HEK293 (cell line): ENCODE measurements at regions not wholly inside any gene's neighbourhood (a gene's known extent, or its start where the extent isn't known, plus 50 kb on each side); places are given as distances from the start of the nearest gene placed in this dataset.

Experiments
- GLI2 ChIP-seq: fragments of 450-650 bp; formaldehyde crosslinking; IDR thresholded peaks from 2 replicates; pipeline ENCODE4; 2017; ENCODE audit warnings: missing biosample characterization, missing genetic modification characterization, low read depth, borderline replicate concordance
- REPIN1 ChIP-seq: fragments of 450-650 bp; formaldehyde crosslinking; IDR thresholded peaks from 2 replicates; pipeline ENCODE4 v1.5.1; 2017; ENCODE audit warnings: missing biosample characterization, missing genetic modification characterization, low read depth
- WT1 ChIP-seq: fragments of 450-650 bp; formaldehyde crosslinking; IDR thresholded peaks from 2 replicates; pipeline ENCODE4 v1.5.1; 2016; ENCODE audit warnings: missing biosample characterization, missing genetic modification characterization
- ZNF266 ChIP-seq: fragments of 450-650 bp; formaldehyde crosslinking; IDR thresholded peaks from 2 replicates; pipeline ENCODE4 v1.5.1; 2016; ENCODE audit warnings: missing biosample characterization, missing genetic modification characterization, low read depth
- ZNF311 ChIP-seq: fragments of 450-650 bp; formaldehyde crosslinking; IDR thresholded peaks from 2 replicates; pipeline ENCODE4 v1.5.1; 2017; ENCODE audit warnings: missing biosample characterization, missing genetic modification characterization, borderline replicate concordance
- ZNF335 ChIP-seq: fragments of 450-650 bp; formaldehyde crosslinking; conservative IDR thresholded peaks from 2 replicates; pipeline ENCODE4 v1.5.1; 2016; ENCODE audit warnings: missing biosample characterization, missing genetic modification characterization
- TF ChIP-seq, protein P1 (sequence below): fragments of 450-650 bp; formaldehyde crosslinking; IDR thresholded peaks from 2 replicates; pipeline ENCODE4 v1.5.1; 2016; ENCODE audit warnings: missing biosample characterization, missing genetic modification characterization
- TF ChIP-seq, protein P2 (sequence below): fragments of 450-650 bp; formaldehyde crosslinking; conservative IDR thresholded peaks from 2 replicates; pipeline ENCODE4 v1.5.1; 2016; ENCODE audit warnings: low read depth, missing biosample characterization, missing genetic modification characterization
- TF ChIP-seq, protein P3 (sequence below): fragments of 450-650 bp; formaldehyde crosslinking; IDR thresholded peaks from 2 replicates; pipeline ENCODE4 v1.5.1; 2017; ENCODE audit warnings: missing biosample characterization, missing genetic modification characterization

DNA sequence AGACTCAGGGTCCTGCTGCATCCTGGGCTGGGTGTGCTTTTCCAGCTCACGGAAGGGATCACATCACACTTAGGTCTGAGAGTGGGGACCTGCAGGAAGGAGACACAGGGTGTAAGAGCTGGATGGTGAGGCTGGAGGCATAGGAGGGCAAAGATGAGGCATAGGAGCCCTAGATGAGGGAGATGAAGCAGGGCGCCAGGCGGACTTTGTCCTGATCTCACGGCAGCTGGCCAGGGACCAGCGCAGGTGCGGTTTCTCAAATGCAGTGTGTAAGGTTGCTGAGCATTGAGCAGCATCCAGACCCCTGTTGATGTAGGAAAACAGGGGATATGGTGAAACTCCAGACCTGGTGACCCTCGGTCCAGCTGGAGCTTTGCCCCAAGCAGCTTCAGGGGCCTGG lies 156.5 kb downstream of the PSAT1 start:
- TF ChIP-seq, protein P1, sequence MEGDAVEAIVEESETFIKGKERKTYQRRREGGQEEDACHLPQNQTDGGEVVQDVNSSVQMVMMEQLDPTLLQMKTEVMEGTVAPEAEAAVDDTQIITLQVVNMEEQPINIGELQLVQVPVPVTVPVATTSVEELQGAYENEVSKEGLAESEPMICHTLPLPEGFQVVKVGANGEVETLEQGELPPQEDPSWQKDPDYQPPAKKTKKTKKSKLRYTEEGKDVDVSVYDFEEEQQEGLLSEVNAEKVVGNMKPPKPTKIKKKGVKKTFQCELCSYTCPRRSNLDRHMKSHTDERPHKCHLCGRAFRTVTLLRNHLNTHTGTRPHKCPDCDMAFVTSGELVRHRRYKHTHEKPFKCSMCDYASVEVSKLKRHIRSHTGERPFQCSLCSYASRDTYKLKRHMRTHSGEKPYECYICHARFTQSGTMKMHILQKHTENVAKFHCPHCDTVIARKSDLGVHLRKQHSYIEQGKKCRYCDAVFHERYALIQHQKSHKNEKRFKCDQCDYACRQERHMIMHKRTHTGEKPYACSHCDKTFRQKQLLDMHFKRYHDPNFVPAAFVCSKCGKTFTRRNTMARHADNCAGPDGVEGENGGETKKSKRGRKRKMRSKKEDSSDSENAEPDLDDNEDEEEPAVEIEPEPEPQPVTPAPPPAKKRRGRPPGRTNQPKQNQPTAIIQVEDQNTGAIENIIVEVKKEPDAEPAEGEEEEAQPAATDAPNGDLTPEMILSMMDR (tag by site-specific recombination) = no peak
- TF ChIP-seq ZNF335 (tag by site-specific recombination) (no peak), ZNF266 (tag by site-specific recombination) (no peak), REPIN1 (tag by site-specific recombination) (no peak), WT1 (tag by site-specific recombination) (no peak), GLI2 (tag by site-specific recombination) (no peak), ZNF311 (tag by site-specific recombination) (no peak)
- TF ChIP-seq, protein P2, sequence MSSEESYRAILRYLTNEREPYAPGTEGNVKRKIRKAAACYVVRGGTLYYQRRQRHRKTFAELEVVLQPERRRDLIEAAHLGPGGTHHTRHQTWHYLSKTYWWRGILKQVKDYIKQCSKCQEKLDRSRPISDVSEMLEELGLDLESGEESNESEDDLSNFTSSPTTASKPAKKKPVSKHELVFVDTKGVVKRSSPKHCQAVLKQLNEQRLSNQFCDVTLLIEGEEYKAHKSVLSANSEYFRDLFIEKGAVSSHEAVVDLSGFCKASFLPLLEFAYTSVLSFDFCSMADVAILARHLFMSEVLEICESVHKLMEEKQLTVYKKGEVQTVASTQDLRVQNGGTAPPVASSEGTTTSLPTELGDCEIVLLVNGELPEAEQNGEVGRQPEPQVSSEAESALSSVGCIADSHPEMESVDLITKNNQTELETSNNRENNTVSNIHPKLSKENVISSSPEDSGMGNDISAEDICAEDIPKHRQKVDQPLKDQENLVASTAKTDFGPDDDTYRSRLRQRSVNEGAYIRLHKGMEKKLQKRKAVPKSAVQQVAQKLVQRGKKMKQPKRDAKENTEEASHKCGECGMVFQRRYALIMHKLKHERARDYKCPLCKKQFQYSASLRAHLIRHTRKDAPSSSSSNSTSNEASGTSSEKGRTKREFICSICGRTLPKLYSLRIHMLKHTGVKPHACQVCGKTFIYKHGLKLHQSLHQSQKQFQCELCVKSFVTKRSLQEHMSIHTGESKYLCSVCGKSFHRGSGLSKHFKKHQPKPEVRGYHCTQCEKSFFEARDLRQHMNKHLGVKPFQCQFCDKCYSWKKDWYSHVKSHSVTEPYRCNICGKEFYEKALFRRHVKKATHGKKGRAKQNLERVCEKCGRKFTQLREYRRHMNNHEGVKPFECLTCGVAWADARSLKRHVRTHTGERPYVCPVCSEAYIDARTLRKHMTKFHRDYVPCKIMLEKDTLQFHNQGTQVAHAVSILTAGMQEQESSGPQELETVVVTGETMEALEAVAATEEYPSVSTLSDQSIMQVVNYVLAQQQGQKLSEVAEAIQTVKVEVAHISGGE (tag by site-specific recombination) = no peak
- TF ChIP-seq, protein P3, sequence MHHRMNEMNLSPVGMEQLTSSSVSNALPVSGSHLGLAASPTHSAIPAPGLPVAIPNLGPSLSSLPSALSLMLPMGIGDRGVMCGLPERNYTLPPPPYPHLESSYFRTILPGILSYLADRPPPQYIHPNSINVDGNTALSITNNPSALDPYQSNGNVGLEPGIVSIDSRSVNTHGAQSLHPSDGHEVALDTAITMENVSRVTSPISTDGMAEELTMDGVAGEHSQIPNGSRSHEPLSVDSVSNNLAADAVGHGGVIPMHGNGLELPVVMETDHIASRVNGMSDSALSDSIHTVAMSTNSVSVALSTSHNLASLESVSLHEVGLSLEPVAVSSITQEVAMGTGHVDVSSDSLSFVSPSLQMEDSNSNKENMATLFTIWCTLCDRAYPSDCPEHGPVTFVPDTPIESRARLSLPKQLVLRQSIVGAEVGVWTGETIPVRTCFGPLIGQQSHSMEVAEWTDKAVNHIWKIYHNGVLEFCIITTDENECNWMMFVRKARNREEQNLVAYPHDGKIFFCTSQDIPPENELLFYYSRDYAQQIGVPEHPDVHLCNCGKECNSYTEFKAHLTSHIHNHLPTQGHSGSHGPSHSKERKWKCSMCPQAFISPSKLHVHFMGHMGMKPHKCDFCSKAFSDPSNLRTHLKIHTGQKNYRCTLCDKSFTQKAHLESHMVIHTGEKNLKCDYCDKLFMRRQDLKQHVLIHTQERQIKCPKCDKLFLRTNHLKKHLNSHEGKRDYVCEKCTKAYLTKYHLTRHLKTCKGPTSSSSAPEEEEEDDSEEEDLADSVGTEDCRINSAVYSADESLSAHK = no peak
